SK-N-MC (cell line): ENCODE measurements at regions not wholly inside any gene's neighbourhood (a gene's known extent, or its start where the extent isn't known, plus 50 kb on each side); places are given as distances from the start of the nearest gene placed in this dataset.

Experiments used
- EZH2 ChIP-seq: fragments of 200-600 bp; sonication (generic); IDR thresholded peaks from one replicate; pipeline ENCODE4 v1.6.1; 2017; ENCODE audit warnings: antibody characterized with exemption
- FOXP2 ChIP-seq: optimal IDR thresholded peaks from 2 replicates; pipeline ENCODE3; 2011; ENCODE audit warnings: mild to moderate bottlenecking, moderate library complexity; ENCODE audit not compliant: insufficient read depth; ENCODE audit errors: extremely low read length, control extremely low read depth
- POLR2AphosphoS5 ChIP-seq: IDR thresholded peaks from 2 replicates; pipeline ENCODE4 v1.6.1; 2012; ENCODE audit warnings: mild to moderate bottlenecking, low read depth, low read length, borderline replicate concordance

- TF ChIP-seq EZH2, result no peak
- no peak for TF ChIP-seq FOXP2
- no peak for TF ChIP-seq POLR2AphosphoS5
Observed at GRCh38 chr1:30489737-30490389, 233.5 kb downstream of the MATN1 start.
